Fibroblast of upper back skin (primary cell): ENCODE measurements at regions not wholly inside any gene's neighbourhood (a gene's known extent, or its start where the extent isn't known, plus 50 kb on each side); places are given as distances from the start of the nearest gene placed in this dataset.

Source experiments
- DNase-seq: peaks from one replicate; pipeline ENCODE4 v3.0.0-alpha.2; 2013

DNA sequence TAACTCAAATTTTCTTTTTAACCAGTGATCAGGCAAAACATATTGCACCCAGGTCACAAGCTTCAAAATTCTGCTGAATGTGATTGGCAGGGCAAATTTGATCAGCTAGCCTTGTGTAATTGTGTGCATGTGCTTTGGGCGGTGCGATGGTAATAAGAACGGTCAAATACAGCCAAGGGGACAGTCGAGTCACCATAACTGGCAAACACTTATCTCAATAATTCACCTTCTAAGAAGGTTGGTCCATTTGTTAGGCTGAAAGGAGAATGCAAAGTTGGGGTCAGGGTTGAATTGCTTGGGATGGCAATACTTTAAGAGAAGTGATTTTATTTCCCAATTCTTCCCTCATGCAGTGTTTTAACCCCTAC lies 302.4 kb upstream of the PDZRN3 start:
- no peak for DNase-seq

DNA sequence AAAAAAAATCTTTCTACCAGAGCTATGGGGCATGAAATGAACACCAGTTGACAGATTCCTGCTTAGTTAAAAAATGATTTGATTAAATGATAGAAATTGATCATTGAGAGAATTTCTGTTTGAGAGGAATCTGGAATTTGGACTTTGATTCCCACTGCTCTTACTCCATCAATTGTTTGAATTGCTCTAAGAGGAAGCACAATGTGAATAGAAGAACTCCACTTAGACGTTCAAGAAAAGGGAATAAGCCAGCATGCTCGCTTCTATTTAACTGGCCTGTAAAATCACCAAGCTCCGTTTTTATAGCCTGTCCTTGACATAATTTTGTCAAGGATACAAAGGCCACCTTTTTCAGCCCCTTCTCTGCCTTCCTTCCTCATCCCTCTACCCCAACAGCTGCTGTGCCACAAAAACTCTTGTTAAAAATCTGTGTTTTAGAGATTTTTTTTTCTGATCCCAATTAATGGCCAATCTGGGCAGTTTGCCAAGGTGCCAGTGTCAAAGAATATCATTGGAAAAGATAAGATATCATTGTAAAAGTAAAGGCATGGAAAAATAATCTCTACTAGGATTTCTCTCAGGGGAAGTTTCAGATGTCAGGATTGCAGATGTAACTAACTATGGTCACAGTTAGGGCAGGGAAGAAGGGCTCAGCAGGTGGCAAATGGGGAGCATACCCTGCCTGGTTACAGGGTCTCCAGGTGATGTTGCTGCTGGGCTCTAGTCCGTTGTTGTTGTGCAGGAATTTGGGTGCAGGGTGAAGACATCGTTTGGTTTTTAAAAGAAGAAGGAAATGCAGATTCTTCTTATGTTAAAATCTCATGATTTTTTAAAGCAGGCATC lies 301.8 kb upstream of the PDZRN3 start:
- DNase-seq: no peak

DNA sequence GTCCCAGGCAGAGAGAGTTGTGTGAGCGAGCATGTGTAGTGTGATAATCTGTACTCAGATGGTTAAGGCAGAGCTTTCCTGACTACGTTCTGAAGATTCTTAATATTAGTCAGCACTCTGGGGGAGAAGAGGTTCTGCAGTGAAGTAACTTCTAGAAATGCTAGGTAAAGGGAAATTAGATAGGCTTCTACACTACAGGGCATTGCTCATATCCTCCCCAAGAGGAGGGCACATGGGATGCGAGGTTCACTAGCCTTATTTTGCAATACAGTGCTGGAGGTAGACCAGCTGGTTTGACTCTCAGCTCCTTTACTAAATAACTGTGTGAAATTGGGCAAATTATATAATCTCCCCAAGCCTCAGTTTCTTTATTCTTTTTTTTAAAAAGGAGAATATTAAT lies 300.3 kb upstream of the PDZRN3 start:
- no peak for DNase-seq

DNA sequence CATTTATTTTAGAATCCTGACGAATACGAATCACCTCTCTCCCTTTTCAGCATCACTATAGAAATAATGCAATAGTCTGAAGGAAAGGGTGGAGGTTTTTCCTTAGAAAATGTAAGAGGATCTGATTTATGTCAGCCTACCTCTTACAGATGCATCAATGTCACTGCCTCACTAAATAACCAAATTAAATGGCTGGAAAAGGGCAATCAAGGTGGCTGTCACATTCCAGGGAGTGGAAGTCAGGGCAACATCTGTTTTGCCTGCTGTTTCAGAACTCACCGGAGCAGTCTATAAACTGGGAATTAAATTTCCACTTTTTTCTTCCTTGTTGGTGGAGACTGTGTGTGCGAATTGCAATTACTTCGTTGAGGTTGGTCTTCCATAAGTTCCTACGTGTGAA lies 299.3 kb upstream of the PDZRN3 start:
- no peak for DNase-seq

DNA sequence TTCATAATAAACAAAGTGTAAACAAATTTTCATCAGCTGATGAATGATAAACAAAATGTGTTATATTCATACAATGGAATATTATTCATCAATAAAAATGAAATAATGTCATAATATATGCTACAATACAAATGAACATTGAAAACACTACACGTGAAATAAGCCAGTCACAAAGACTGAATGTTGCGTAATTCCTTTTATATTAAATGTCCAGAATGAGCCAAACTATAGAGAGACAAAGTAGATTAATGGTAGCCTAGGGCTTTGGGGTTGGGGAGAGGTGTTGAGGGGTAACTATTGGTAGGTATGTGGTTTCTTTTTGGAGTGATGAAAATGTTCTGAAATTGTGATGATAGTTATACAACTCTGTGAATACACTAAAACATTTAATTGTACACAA lies 292.9 kb upstream of the PDZRN3 start:
- no peak for DNase-seq

DNA sequence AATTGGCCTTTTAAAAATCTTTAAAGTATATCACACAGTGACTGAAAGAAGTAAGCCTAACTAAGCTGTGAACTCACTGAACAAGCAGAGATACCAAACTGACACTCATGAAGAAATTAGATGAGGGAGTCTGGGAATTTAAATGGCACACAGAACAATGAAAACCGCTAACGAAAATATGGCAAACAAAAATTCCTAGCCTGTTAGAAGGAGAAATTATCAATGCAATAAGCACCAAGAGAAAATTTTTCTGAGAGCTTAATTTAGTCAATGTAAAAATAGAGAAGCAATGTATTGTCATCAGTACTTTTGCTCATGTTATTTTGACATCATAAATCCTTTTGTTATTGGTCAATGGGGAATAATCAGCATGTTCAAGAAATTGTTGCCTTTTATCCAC lies 291.1 kb upstream of the PDZRN3 start:
- no peak for DNase-seq

DNA sequence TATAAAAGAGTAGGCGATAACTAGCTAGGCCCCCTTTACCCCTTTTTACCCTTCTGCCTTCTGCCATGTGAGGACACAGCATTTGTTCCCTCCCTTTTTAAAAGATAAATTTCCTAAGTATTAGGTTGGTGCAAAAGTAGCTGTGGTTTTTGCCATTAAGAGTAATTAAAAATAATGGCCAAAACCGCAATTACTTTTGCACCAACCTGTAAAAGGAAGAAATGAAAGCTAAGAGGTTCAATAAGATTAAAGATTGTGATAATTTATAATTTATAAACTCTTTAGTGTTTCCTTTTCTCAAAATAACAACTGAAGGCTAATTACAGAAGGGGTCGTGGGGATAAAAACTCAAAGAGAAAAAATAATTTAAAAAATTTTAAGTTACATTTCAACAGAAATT lies 283.5 kb upstream of the PDZRN3 start:
- DNase-seq: no peak

DNA sequence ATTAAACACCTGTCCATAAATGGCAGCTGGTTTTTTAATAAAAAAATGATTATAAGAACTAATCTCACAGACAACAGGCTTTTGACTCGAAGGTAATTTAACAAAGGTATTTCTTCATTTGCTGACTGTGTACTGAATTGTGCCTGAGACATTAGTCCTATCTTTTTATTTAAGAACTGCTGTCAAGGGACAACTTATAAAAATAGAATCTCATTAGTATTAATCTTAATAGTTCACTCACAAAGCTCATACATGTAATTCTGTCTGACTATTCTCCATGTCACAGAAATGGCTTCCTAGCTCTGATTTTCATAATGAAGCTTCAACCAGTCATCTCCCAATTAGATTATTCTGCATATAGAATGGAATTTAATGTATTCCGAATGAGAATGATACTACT lies 276.9 kb upstream of the PDZRN3 start:
- DNase-seq: no peak

DNA sequence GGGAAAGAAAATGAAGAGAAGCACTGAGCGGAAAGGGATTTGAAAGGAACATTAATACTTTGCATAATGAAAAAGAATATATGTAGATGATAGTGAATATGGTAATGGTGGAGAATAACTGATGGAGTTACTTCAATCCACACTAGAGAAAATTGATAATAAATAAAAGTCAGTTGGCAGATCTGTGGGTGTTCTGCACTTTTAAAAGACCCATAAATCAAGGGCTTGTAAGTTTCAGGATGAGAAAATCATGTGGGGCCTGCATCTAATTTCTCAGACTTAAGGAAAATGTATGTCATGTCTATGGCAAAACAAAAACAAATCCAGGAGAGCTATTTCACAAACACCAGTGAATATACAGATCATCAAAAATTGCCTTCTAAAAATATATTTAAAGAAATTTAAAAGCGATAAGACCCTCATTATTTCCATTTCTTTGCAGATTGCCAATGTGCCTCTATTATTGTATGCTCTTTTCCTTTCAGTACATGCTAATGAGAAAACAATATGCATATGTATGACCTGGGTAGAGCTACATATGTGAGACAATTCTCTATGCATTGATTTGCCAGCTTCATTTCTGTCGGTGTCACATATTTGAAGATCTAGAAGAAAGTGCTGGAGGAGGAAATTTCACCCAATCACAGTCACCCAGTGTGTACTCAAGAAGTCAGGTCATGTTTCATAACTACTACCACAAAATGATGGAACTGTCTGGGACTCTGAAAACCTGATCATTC lies 269.9 kb upstream of the PDZRN3 start:
- no peak for DNase-seq

DNA sequence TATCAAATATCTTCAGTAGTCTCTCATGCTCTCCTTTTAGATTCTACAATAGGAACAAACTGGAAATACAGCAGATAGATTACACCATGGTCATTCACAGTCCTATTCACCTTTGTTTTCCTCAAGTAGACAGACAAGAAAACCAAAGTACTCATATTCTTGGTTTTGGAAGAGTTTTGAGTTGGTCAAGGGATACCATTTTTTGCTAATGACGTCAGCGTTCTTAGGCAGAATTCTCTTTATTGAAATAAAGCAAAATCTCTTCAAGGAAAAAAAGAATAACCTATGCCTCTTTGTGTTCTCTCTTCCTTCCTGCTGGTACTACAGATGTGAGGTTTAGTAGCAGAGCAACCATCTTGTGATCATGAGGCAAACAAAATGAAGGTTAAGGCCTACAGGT lies 268.3 kb upstream of the PDZRN3 start:
- no peak for DNase-seq

DNA sequence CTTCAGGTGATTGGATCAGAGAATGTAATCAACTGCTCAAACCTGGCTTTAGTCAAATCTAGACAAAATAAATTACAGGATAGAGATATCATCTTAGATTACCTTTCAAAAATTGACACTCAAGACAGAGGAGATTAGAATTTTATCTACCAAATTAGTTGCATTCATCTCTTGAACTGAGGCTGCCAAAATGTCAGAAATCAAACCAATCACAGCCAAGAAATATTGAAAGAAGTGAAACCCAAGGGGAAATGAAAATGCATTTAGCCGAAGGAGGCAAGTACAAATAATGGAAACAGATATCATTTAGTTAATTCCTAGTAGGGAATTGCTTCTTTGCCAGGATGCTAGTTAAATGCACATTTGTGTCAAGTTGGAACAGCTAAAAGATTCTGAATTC lies 261.1 kb upstream of the PDZRN3 start:
- DNase-seq: no peak

DNA sequence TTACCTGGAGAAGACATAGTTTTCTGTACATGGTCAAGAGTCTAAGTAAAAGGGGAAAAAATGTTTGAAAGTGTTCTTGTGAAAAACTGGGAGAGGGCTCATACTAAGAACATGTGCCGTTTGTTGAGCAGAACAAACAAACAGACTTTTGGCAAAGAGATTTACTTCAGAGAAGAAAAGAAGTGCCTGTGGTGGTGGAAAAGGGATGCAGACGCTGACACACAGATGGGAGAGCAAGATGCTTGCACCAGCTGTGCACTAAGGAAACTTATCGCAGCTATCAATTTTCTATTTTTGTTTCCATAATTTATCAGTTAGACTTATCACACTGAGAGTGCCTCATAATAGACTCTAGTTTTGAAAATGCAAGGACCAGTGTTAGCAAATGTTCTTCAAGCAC lies 259.6 kb upstream of the PDZRN3 start:
- no peak for DNase-seq

DNA sequence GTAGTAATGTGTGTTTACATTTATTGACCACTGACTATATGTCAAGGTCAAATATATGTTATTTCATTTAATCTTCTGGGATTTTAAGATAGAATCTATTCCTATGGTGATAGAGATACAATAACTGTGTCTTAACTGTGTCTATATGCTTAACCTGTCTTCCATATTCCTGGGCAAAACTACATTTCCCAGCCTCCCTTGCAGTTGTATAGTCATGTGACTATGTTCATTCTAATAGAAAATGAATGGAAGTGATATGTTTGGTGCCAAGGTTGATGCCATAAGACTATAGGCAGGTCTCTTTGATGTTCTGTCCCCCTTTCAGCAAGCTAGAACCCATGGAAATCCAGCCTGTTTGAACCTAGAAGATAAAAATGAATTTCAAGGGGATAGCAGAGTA lies 258.8 kb upstream of the PDZRN3 start:
- no peak for DNase-seq

DNA sequence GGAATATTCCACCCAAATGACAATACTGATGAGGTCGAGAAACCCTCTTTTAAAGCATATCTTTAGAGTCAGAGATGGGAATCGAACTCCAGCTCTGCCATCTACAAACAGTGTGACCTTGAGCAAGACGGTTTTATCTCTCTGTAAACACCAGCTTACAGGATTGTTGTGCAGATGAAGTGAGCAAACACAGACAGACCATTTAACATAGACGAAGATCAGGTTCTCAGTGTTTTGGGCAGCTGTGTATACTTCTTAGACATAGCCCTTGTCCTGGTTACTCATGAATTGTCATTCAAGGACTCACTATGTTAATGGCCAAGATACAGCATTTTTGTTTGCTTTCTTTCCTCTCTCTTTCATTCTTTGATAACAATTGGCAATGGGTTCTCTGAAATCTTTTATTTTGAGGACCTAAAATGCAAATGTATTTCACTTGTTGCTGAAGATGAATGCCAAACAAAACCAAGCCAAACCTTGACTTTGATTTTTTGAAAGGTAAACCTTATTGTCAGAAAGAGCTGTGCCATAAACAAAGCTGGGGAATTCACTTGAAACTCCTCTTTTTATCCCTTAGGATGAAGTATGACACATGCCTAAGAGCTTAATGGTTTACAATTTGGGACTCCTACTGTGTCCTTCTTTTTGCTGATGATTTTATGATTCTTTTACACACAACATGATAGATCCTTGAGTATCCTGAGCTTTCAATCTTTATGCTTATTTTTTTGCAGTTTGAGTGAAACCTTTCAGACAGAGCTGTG lies 250.0 kb upstream of the PDZRN3 start:
- DNase-seq: no peak

DNA sequence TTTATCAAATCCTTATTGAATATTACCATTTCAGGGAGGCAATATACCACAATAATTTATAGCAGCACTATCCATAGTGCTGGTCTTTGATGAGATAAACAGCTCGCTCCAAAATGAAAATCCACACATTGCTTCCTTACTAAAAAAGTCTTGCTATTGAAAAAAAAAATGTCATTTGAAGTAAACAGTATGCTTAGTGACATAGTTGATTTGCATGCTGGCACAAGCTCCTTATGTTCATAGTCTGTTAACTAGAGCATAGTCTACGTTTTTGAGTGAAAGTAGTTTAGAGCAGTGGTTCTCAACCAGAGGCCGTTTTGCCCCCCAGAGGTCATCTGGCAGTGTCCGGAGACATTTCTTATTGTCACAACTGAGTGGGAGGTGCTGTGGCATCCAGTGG lies 249.4 kb upstream of the PDZRN3 start:
- no peak for DNase-seq

DNA sequence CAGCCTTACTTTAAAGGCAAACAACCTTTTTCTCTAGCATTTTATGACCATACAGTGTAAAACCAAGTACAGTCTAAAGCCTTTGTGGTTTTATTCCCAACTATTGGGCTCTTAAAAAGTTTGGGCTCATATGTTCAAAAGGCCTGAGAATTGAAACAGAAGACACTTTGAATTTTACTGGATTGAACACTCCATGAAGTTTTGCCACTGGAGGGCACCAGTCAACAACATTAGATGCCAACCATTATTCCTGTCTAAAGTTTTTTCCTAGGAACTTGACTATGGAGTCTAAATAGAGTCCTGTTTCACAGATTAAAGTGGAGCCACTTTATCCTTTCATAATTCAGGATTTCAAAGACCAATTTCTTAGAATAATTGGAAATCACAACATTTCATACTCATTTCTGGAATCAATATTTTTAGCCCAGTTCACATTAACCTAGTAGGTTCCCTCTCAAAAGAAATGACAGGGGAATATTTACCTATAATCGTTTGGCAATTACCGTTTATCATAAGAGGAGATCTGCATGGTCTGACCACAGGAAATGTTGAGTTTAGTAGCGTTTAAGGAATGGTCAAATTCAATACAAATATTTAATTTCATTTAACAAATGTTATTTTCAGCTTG lies 244.1 kb upstream of the PDZRN3 start:
- DNase-seq: peak; percentile 51

DNA sequence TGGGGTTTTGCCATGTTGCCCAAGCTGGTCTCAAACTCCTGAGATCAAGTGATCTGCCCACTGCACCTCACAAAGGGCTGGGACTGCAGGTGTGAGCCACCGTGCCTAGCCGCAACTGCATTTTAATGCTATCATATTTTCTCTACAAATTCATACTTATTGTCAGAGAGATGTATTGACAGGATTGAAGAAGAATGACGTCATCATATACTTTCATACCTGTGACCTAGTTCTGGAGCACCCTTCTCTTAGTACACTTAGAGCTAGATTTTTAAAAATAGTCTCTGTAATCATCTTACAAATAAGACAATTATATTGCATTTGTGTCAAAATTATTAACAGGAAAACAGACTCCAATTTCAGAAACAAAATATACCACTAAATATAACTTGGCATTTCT lies 242.8 kb upstream of the PDZRN3 start:
- DNase-seq: no peak

DNA sequence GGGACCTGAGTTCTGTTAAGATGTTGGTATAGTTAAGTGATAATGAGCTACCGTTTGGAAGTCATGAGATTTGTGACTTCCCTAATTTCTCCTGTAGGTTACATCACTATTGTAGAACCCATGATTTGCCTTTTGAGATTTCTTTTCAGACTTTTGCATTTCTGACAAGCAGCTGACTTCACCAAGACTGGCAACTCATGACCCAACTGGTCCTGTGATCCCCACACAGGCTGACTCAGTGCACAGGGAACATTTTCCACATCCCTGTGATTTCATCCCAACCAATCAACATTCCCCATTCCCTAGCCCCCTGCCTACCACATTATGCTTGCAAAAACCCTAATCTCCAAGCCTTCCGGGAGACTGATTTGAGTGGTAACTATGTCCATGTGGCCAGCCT lies 242.1 kb upstream of the PDZRN3 start:
- peak; percentile 6 for DNase-seq

DNA sequence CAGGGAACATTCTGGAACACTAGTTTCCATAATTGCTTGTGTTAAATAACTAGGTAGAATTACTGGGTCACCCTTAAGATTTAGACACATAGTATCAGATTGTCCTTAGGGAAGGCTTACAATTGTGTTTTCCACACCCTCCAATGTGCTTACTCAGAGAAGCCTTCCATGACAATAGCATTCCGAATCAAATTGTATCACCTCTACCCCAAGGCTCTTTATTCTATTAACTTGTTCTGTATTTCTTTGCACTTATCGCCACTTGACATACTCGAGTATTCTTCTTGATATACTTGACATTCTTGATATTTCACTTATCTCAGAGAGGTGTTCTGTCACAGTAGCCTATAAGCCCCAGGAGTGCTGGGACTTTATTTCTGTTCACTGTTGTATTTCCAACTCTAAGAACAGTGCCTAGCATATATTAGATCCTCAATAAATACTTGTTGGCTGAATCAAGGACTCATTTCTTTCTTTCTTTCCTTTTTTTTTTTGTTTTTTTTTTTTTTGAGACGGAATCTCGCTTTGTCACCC lies 238.9 kb upstream of the PDZRN3 start:
- no peak for DNase-seq

DNA sequence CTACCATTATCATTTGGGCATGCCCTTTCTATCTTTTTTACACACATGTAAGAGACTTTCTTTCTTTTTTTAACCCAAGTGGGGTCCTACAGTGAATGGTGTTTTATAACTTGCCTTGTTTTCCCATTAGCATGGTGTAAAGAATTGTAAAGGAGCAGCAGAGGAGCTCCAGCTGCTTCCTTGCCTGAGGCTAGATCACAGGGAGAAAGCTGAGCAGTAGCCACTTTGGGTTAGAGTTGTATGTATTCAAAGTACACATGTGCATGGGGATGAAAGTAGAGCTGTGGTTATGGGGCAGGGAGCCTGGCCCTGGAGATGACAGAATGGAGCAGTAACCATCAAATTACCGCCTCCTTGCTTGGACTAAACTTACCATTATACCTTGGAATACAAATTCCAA lies 231.1 kb upstream of the PDZRN3 start:
- no peak for DNase-seq

DNA sequence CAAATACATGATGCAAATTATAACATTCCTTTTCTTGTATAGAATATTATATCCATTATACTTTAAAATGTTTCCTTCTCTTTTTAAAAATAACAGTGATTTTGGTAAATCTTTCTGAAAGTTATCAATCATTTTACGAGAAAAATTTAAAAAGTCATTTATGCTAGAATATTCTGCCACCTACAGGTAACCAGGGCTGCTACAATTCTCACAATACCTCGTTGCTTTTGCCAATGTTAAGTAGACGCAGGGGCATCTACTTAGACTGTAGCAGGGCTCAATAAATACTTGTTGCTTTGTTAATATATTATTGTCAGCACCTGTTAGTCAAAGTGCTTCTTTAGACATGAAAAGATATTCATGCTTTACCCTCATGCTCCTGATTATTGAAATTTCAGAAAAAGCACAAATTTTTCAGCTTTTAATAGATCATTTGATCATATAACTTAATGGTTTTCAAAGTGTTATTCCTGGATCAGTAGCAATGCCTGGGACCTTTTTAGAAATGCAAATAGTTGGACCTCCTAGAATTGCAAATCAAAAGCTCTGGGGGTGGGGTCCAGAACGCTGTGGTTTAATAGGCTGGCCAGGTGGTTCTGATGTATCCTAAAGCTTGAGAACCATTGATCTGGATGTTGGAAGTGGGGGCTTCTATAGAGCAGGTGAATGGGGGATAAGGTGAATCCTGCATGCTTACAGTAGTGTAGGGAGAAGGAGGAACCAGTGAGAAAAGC lies 223.6 kb upstream of the PDZRN3 start:
- DNase-seq: peak; percentile 52

DNA sequence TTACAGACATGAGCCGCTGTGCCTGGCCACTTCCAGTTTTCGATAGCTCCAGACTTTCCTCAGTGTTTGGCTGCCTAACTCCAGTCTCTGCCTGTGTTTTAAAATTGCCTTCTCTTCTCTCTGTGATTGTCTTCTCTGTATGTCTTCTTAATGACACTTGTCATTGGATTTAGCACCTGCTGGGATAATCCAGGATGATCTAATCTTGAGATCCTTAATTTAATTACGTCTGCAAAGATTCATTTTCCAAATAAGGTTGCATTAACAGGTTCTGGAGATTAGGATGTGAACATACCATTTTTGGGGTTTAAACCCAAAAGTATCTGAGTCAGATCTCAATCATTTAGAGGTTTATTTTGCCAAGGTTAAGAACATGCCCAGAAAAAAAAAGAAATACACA lies 222.2 kb upstream of the PDZRN3 start:
- DNase-seq: no peak
